Omental fat pad (tissue), 3 donors: ENCODE measurements at regions not wholly inside any gene's neighbourhood (a gene's known extent, or its start where the extent isn't known, plus 50 kb on each side); places are given as distances from the start of the nearest gene placed in this dataset.
"Not testable (repeated sequence)": the region's sequence is repeated elsewhere in the genome, so short reads cannot be mapped to it uniquely, and the experiment has no call there.

ENCODE experiments used
- ATAC-seq: fragments of 150-250 bp; one replicate; pipeline ENCODE4 v1.9.1; 2016; ENCODE audit warnings: mild to moderate bottlenecking, moderate library complexity; ENCODE audit not compliant: low FRiP score
- DNase-seq: peaks from one replicate; pipeline ENCODE4 v3.0.0-alpha.2; 2019; ENCODE audit warnings: low spot score
- TF ChIP-seq, protein P1 (sequence below), 3 donors: fragments of 450-650 bp; IDR thresholded peaks; one replicate each; pipeline ENCODE4 v1.5.1; 2016 to 2017; ENCODE audit warnings: antibody characterized with exemption in 3 of 3, mild to moderate bottlenecking in 3 of 3, moderate library complexity in 2 of 3

DNA sequence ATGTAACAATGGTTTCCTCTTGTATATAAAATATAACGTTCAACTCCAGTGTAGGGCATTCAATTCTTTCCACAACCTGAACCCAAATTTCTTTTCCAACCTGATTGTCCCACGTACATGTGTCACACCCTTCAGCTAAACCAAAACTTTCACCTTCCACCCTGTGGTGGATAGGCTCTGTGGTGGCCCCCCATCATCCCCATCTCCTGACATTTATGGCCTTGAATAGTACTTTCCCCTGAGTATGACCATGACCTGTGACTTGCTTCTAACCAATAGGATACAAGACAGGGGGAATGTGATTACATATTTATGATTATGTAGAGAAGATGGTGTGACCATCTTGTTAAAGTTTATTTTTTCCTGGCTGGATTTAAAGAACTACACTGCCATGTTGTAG is 377.0 kb downstream of the PTPRC start:
- DNase-seq (no peak), ATAC-seq (no peak)
- TF ChIP-seq, protein P1, sequence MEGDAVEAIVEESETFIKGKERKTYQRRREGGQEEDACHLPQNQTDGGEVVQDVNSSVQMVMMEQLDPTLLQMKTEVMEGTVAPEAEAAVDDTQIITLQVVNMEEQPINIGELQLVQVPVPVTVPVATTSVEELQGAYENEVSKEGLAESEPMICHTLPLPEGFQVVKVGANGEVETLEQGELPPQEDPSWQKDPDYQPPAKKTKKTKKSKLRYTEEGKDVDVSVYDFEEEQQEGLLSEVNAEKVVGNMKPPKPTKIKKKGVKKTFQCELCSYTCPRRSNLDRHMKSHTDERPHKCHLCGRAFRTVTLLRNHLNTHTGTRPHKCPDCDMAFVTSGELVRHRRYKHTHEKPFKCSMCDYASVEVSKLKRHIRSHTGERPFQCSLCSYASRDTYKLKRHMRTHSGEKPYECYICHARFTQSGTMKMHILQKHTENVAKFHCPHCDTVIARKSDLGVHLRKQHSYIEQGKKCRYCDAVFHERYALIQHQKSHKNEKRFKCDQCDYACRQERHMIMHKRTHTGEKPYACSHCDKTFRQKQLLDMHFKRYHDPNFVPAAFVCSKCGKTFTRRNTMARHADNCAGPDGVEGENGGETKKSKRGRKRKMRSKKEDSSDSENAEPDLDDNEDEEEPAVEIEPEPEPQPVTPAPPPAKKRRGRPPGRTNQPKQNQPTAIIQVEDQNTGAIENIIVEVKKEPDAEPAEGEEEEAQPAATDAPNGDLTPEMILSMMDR (IDR thresholded peaks at IDR 0.05), result no peak

DNA sequence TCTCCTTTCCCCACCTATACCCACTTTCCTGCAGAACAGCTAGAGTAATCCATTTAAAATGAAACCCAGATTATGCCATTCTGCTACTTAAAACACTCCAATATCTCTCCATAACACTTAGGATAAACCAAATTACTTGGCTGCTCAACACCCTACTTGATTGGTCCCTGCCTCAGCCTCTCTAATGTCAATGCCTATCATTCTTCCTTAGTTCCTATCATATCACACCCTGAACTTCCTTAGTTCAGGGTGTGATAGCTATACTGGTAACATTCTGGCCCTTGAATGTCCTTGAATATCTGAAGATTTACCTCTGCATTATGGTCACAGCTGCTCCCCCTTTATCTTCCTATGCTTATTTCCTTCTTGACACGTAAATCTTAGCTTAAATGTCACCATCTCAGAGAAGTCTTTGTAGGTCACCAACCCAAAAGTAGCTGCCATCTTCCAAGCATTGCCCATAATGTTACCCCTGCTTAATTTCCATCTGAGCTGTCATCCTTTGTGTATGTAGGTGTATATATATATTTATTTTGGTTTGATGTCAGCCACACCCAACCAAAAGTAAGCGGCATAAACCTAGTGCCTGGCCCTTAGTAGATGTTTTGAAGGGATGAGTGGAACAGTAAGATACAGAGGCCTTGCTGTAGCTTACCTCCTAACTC is 379.8 kb downstream of the PTPRC start:
- TF ChIP-seq, protein P1 (IDR thresholded peaks at IDR 0.05), result no peak
- ATAC-seq (no peak), DNase-seq (no peak)

DNA sequence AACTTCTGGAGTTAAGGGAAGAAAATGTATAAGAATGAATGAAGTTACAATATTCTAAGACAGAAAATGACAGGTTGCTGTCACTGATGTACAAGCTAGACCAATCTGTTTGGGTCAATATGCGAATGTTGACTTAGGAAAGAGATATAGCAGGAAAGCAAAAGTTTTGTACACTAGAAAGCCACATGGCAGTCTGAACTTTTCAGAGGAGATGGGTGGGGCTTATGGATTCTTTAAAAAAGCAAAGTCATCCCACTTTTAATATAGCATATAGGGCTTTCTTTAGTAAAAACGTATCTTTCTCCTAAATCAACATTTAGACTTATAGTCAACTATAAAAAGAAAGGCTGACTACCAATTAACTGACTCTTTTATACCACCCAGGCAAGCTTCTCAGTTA is 381.2 kb downstream of the PTPRC start:
- TF ChIP-seq, protein P1 (IDR thresholded peaks at IDR 0.05), result no peak
- no peak for DNase-seq
- ATAC-seq, result no peak

DNA sequence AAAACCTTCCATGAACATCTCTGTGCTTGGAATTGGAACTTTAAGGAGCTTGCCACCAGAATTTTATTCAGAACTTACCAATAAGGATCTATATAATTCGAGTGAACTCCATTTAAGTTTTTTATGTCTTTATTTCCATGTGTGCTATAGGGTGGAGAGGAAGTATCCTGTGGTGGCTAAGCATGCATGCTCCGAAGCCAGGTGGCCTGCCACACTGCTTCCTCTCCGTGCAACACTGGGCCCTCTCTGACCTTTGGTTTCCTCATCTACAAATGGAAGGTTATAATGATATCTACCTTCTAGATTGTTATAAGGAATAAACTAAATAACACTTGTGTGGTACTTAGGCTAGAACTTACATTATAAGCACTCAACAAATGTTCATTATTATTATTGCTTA is 382.1 kb downstream of the PTPRC start:
- TF ChIP-seq, protein P1 (IDR thresholded peaks at IDR 0.05), result no peak

DNA sequence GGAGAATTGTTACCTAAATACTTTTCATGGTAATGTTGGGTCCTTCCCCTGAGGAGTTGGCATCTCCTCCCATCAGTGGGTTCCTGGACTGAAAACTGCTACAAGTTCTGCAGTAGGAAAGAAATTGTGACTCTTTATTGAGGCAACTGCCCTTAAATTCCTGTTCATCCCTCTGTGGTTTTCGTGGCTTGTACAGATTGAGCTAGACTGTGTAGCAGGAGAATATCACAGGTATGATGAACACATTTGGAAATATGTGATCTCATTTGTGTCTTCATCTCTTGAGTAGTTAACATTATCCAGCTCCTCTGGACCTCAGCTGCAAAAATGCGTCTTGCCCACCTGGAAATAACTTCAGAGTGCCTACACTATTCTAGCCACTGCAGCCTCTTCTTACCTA is 390.6 kb downstream of the PTPRC start:
- TF ChIP-seq, protein P1 (IDR thresholded peaks at IDR 0.05), result no peak
- ATAC-seq (no peak), DNase-seq (no peak)

More for the DNA sequence above, 382.1 kb downstream of the PTPRC start:
- ATAC-seq (no peak), DNase-seq (no peak)

DNA sequence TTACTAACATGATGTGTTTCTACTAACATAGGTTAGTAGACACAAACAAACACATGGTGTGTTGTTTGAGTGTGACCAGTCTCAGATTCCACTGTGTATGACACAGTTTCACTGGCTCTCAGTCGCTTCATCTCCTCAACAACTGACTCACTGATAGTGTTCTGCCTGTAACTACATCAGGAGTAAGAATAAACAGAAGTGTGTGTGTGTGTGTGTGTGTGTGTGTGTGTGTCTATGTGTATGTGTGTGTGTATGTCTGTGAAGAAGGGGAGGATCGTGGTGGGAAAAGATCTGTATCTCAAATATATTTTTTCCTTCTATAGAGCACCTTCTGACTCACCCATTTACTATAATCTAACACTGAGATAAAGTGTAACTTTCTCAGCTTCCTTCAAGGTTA is 391.0 kb downstream of the PTPRC start:
- ATAC-seq, result no peak
- DNase-seq, result no peak
- TF ChIP-seq, protein P1 (IDR thresholded peaks at IDR 0.05), result no peak

DNA sequence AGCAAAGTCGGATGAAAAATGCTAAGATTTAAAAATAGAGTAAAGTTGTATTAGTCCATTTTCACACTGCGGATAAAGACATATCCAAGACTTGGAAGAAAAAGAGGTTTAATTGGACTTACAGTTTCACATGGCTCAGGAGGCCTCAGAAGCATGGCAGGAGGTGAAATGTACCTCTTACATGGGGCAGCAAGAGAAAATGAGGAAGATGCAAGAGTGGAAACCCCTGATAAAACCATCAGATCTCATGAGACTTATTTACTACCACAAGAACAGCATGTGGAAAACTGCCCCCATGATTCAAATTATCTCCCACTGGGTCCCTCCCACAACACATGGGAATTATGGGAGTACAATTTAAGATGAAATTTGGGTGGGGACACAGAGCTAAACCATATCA is 391.7 kb downstream of the PTPRC start:
- ATAC-seq, DNase-seq: not testable (repeated sequence)

DNA sequence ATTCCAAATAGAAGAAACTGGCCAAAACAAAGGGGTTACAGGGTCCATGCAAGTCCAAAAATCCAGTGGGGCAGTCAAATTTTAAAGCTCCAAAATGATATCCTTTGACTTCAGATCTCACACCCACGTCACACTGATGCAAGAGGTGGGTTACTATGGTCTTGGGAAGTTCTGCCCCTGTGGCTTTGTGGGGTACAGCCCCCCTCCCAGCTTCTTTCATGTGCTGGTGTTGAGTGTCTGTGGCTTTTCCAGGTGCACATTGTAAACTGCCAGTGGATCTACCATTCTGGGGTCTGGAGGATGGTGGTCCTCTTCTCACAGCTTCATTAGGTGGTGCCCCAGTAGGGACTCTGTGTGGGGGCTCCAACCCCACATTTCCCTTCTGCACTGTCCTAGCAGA is 392.3 kb downstream of the PTPRC start:
- not testable (repeated sequence) for DNase-seq, ATAC-seq

DNA sequence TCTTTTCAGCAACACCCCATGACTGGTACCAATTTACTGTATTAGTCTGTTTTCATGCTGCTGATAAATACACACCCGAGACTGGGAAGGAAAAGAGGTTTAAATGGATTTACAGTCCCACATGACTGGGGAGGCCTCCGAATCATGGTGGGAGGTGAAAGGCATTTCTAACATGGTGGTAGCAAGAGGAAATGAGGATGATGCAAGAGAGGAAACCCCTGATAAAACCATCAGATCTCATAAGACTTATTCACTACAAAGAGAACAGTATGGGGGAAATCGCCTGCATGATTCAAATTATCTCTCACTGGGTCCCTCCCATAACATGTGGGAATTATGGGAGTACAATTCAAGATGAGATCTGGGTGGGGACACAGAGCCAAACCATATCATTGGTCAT is 393.6 kb downstream of the PTPRC start:
- ATAC-seq, DNase-seq: not testable (repeated sequence)
